HG03060 (cell line): ENCODE measurements at regions not wholly inside any gene's neighbourhood (a gene's known extent, or its start where the extent isn't known, plus 50 kb on each side); places are given as distances from the start of the nearest gene placed in this dataset.

Experiments used
- ATAC-seq: cut with Tn5 transposase; IDR thresholded peaks from one replicate; pipeline ENCODE4 v1.9.1; 2021; ENCODE audit warnings: low read depth, moderate number of reproducible peaks; ENCODE audit not compliant: unreplicated experiment

DNA sequence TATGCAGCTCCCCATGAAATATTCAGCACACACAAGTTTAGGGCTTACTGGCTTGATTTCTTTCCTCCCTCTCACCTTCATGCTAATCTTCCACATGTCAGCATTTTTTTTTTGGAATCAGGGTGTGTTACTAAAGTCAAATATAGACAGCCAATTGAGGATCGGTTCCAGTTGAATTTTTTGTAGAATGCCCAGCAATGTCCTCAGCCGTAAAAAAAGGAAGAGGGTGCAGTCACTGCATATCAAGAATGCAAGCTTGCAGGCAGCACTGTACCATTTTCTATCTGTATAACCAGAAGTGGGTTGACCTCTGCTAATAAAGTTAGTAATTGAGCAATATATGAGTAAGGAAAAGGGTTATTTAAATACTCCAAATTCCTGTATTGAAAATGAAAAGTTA lies 51.4 kb upstream of the CHMP2B start:
- ATAC-seq = no peak

DNA sequence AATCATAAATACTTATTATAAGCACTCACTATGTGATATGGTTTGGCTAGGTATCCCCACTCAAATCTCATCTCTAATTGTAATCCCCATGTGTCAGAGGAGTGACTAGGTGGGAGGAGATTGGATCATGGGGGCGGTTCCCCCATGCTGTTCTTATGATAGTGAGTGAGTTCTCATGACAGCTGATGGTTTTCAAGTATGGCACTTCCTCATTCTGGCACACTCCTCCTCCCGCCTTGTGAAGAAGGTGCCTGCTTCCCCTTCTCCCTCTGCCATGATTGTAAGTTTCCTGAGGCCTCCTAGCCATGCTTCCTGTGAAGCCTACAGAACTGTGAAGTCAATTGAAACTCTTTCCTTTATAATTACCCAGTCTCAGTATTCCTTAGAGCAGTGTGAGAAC lies 53.3 kb upstream of the CHMP2B start:
- no peak for ATAC-seq

DNA sequence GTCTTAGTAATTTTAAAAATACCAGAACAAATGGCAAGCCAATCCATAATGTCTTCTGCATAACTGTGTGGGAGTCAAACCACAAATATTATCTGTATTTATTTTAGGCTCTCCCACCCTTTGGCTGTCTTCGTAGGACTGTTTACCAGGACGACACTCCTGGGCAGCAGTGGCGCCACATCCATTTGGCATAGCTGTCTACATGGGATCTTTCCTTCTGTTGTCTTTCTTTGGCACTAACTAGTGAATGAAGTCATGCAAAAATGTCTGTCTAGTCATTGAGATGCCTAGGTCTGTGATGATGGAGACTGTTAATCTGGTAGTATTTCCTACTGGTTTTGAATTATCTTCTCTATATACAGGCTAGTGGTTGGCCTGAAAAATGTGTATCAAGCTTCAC lies 54.0 kb upstream of the CHMP2B start:
- ATAC-seq = no peak

DNA sequence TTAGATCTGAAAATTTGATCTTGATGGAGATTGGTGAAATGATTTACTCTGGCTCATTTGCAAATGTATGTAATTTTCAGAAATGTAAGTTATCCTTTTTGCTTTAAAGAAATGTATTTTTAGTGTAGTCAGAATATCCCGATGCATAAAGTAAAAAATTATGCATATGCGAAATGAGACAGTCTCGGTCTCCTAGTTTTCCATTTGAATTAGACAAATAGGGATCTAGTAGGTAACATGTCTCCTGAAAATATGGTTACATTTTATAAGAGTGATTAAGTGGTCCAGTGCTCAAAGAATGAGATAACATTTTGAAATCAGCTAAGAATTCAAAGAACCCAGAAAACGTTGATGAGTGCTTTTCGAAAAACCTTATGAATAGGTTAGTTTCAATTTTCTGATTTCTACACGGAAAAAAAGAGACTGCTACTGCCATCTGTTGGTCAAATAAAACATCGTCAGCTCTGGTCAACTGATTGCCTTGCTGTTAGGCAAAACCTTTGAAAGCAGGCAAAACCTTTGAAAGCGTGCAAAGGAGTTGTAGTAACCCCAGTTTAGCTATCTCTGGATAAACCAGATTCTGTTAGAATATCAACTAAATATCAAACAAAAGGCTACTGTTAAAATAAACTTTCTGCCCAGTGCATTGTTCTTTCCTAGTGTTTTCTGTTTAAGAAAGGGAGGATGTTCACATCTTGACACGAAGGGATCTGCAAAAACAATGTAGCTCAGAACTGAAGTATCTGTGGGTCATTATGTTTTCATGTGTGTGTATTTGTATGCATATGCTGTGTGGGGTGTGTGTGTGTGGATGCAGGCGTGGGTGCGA lies 59.3 kb upstream of the CHMP2B start:
- peak; percentile 56 for ATAC-seq

DNA sequence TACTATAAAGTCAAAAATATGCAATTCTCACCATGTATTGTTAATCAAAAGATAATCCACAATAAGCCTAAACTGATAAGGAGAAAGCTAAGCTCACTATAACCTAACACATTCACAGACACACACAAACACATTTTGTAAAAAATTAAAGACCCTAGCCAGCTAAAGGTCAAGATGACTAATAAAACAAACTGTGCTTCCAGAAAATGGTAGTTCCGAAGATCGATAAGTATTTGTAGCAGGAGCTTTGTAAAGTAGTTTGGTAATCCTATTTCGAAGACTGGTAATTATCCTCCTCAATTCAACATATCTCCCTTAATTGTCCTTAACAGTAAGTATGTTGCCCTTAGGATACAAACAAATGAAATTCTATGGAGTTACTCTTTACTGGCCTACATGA lies 62.9 kb upstream of the CHMP2B start:
- no peak for ATAC-seq

DNA sequence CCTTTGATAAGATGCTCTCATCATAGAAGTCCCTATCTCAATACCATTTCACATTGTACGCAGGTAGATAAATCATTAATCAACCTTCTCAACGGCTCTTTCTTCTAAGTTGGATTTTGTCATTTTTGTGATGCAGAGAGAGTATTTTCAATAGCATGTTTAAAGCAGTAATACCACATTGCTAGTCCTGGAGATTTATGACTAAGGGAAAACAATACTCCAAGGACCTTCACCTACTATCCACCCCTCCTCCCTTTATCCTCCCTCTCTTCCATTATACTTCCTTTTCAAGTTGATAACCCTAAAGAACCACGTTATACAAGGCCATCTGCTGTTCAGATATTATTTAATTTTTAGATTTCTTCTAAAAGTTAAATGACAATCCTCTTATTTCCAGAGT lies 65.3 kb upstream of the CHMP2B start:
- ATAC-seq = no peak

DNA sequence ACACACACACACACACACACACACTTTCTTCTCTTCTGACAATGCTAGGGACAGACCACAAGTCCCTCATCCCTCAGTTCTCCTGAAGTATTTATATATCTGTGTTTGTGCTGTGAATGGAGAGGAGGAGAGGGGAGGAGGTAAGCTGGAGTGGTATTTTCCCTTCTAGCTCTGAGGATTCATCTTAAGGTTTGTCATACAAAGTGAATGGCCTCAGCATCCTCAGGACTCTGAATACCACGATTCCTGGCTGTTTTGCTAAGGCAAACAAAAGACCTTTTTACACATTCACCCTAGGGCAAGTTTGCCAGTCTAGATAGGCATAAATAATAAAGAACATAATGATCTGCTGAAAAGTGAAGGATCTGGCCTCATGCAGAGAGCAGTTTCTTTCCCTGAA lies 65.7 kb upstream of the CHMP2B start:
- no peak for ATAC-seq

DNA sequence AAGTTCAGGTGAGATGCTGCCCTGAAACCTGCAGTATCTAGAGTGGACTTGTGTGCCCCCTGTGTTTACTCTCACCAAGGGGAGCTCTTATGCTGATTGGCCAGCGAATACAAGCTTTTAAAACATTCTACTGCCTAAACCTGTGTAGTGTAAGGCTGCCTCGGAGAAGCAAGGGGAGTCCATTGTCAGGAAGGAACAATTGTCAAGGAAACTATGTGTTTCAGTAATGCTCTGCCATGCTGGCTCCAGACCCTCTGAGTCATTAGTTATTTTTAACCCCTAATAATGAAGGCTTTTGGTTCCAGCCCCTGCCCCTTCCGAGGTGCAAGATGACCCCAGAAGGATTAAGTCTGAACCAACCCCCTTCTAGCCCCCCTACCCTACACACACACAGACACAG lies 66.1 kb upstream of the CHMP2B start:
- ATAC-seq = no peak

DNA sequence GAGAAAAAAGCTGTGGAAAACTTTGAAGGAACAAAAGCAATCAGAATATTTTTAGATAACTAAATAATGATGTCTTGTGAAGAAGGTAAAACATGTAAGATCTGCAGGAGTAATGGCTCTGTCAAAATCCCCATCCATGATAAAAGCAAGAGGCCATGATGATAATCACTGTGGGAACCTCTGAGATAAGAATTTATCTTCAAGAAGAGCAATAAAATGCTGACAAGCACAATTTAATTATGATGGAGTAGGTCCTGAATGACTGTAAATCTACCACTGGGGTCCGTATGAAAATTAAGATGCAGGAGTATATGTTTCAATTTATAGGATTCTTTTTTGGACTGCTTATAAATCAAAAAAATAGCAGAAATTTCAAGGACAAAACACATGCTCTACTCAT lies 68.3 kb upstream of the CHMP2B start:
- ATAC-seq = no peak

DNA sequence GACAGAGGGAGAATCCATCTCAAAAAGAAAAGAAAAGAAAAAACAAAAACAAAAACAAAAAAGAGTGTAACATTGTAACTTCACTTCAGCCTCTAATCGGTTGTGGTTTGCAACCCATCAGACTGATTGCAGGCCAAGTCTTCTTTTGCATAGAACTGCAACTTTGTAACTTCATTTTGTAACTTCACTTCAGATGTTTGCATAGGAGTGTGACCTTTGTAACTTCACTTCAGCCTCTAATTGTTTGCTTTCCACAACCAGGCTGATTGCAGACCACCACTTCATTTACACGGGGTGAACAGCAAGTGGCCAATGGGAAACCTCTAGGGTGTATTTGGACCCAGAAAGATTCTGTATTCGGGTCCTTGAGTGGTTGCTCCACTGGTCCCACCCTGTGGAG lies 79.1 kb upstream of the CHMP2B start:
- ATAC-seq = no peak

DNA sequence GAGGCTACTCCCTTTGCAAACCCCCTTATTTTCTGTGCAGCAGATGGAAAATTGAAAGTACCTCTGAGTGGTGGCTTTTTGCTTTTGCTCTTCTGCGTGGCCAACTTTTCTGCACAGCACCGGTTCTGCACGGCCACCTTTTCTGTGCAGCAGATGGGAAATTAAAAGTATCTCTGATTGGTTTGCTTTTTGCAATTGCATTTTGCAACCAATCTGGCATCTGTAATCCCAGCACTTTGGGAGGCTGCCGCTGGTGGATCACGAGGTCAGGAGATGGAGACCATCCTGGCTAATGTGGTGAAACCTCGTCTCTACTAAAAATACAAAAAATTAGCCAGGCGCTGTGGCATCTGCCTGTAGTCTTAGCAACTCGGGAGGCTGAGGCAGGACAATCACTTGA lies 79.5 kb upstream of the CHMP2B start:
- no peak for ATAC-seq

DNA sequence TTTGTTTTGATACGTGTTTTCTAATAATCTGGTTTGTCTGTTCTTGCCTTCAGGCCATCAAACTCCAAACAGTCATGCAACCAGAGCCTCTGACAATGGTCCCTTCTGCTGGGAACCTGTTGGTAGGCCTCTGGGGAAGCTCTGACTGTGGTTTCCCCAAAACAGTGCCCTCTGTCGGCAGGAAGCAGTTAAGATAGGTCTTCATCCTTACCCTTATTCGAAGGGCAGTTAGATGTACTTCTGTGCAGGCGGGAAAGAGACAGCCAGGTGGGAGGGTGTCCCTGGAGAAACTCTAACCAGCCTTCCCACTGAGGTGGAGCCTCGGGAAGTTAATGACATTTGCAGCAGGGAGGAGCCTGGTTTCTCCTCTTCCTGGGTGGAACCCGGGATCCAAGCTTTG lies 81.6 kb upstream of the CHMP2B start:
- peak; percentile 90 for ATAC-seq

DNA sequence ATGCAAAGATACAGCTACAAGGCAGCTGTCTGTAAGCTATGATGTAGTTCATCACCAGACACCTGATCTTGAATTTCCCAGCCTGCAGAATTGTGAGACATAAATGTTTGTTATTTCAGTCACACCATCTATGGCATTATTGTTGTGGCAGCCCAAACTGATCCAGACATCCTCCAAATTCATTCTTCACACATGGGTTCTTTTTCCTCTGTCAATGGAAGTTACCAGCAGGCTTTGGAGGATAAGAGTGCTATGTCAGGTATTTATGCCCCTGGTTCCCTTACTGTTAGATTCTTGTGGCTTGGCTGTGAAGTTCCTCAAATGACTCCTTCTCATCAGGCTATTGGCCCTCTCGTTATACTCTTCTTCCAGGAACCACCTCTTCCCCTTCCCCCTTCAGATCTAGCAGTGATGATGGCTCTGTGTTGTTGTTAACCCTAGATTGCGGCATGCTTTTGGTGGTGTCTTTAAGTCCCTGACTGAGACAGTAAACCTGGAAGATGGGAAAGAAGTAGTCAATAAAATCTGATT lies 91.0 kb upstream of the CHMP2B start:
- no peak for ATAC-seq

DNA sequence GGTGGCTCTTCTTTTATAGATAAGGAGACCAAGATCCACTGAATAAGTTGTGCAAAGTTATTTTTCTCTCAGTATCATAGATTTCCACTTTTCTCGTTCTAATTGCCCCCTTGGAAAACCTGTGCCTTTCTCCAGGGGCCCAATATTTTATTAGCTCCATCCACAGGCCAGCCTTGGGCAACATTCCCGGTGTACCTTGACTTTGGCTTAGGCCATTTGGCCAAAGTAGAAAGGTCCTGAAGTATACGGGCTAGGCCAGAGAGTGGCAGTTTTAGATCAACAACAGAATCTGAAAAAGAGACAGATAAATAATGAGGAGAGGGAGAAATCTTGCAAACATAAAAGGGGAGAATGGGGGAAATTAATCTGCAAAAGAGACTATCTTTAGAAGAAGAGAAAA lies 91.7 kb upstream of the CHMP2B start:
- ATAC-seq = no peak

DNA sequence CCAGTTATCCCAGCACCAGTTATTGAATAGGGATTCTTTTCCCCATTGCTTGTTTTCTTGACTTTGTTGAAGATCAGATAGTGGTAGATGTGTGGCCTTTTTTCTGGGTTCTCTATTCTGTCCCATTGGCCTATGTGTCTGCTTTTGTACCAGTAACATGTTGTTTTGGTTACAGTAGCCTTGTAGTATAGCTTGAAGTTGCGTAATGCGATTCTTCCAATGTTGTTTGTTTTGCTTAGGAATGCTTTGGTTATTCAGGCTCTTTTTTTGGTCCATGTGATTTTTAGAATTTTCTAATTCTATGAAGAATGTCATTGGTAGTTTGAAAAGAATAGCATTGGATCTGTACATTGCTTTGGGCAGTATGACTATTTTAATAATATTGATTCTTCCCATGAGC lies 94.3 kb upstream of the CHMP2B start:
- ATAC-seq = no peak

DNA sequence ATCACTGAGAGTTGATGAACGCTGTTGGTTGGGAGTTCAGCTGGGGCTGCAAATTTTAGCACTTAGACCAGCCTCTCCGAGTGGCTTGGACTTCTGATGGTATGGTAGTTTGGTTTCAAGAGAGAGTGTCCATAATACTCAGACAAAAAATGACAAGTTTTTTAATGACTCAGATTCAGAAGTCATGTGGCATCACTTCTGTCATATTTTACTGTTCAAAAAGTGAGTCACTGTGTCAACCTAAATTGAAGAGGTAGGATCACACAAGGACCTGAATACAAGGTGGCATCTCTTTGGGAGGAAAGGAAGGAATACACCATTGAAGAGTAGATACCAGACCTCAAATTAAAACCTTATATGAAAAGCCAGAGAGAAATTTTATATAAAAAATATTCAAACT lies 99.1 kb upstream of the CHMP2B start:
- ATAC-seq = no peak

DNA sequence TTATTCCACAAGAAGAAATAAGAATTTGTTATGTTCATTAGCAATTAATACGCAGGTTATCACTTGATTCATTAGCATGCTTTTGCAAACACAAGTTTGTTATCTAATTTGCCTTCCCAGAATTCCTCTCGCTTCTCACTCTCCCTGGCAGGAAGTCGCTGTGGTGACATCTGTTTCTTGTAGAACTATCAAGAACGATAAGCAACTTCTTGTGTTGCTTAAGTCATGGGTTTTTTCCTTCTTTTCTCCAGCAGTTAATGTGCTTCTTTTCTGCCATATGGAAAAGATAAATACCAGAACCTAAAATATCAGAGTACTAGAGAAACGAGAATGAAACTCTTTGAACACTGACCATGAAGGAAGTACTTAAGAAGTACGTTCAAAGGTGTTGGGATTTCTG lies 99.8 kb upstream of the CHMP2B start:
- ATAC-seq = no peak

DNA sequence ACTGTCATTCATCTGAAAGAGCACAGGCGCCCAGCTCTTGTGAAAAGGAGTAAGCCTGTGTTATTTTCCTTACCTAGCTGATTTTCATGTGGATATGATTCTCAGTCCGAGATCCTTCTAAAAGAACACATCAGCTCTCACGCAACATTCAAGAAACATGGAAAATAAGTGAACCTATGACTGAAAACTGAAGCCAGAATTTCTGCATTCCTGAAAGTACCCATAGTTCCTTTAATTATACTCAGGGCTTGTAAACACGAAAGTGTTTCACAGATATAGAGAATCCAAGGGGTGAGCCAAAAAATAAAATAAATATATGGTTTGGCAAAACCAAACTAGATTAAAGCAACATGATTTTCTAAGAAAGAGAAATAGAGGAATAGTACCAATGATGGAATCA lies 100.8 kb upstream of the CHMP2B start:
- ATAC-seq = no peak

DNA sequence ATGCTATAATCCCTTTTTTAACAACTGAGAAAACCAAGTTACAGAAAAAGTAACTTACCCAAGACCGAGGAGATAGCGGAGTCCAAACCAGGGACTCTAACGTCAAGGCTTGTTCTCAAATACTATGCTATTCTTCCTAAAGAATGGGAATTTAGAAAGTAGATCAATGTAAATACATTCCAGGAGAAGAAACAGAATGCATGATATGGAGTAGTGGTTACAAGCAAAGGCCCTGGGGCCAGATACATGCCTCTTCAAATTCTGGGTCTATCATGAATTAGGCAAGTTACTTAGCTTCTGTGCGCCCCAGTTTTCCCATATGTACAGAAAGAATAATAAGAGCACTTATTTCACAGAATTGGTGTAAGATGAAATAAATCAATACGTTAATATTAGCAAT lies 102.0 kb upstream of the CHMP2B start:
- ATAC-seq = no peak

DNA sequence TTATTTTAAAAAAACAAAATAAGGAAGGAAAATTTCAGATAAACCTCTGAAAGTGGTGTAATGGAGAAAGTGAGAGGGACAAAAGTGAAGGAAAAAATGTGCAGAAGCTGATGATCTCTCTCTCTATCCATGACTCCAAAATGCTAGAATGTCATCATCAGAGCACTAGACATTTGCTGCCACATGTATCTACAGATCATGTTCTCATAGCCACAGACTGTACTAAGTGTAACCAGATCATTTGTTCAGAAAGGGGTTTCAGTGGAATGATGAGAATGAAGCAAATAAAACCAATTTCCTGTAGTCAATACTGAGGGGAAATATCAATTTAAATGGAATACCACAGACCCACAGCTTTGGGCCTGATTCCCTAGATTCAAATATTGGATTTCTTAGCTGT lies 104.3 kb upstream of the CHMP2B start:
- no peak for ATAC-seq

DNA sequence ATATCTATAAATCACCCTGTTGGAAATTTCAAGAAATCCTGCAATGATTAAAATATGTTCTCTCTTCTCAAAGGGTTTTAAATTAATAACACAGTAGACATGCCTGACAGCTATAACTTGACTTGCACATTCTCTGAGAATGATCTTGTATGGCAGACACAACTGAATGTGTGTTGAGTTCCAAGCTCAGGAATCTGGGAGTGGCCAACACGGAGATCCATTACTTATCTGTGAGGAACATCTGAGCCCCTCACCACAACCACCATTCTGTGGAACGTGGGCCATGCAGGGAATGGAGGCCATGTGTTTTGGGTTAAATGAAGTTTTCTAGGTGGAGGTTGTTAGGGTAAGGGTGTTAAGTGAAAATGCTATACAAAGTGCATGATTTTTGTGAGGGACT lies 105.3 kb upstream of the CHMP2B start:
- no peak for ATAC-seq

DNA sequence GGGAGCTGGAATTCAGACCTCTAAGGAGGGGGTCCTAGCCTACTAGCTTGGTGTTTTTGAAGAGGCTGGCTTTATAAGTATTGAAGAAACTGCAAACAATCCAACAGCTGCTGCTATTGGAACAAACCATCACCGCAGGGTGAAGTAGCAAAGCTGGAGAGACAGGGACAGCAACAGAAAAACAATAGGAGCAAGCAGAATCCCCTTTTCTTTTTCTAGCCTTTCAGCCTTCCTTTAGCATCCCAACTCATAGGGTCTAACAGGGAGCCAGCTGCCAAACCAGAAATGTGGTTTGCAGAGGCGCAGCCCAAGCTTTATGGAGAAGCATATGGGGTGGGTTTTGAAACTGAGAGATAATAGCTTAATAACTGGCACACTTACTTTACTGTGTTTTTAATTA lies 106.2 kb upstream of the CHMP2B start:
- no peak for ATAC-seq

DNA sequence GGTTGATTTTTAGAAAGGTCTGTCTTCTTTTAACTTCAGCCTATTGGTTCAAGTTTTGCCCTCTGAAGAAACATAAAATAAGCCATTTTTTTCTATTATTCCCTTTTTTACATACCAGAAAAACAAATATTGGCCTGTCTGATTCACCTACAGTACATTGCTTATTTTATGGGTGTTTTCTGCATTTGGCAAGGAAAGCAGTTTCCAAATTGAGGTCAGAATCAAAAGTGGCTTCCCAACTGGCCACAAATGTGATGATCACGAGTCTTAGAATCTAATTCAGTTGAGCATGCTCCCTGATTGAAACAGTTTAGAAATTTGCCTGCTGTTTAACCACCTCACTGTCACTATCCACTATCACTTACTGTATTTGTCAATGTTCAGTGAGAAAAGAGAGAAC lies 106.9 kb upstream of the CHMP2B start:
- no peak for ATAC-seq
